SK-N-SH treated with all-trans-retinoic acid at 6 μM for 48 hours (cell line): ENCODE measurements at regions not wholly inside any gene's neighbourhood (a gene's known extent, or its start where the extent isn't known, plus 50 kb on each side); places are given as distances from the start of the nearest gene placed in this dataset.

Experiments
- ATAC-seq: fragments of 200-7000 bp; cut with Tn5 transposase; 3 replicates; pipeline ENCODE4 v1.9.1; 2020; ENCODE audit warnings: mild to moderate bottlenecking, moderate library complexity
- BACH2 ChIP-seq: fragments of 250-450 bp; sonication (Bioruptor Pico); IDR thresholded peaks from 2 replicates; pipeline ENCODE4 v1.9.0; 2021; ENCODE audit warnings: mild to moderate bottlenecking, borderline replicate concordance
- CREB5 ChIP-seq: fragments of 250-450 bp; sonication (Bioruptor Pico); IDR thresholded peaks from 2 replicates; pipeline ENCODE4 v1.5.1; 2020; ENCODE audit warnings: low read depth, mild to moderate bottlenecking, moderate library complexity
- CSRNP3 ChIP-seq: fragments of 250-450 bp; sonication (Bioruptor Pico); IDR thresholded peaks from 2 replicates; pipeline ENCODE4 v1.5.1; 2021; ENCODE audit warnings: mild to moderate bottlenecking, moderate library complexity
- GLIS3 ChIP-seq: fragments of 250-450 bp; sonication (Bioruptor Pico); IDR thresholded peaks from 2 replicates; pipeline ENCODE4 v1.5.0; 2020; ENCODE audit warnings: mild to moderate bottlenecking, moderate library complexity
- ISL1 ChIP-seq: fragments of 250-450 bp; sonication (Bioruptor Pico); IDR thresholded peaks from 2 replicates; pipeline ENCODE4 v2.1.2; 2022; ENCODE audit warnings: mild to moderate bottlenecking, moderate library complexity
- OSR1 ChIP-seq: fragments of 250-450 bp; sonication (Bioruptor Pico); IDR thresholded peaks from 2 replicates; pipeline ENCODE4 v1.8.0; 2022; ENCODE audit warnings: moderate library complexity, mild to moderate bottlenecking, inconsistent platforms
- PATZ1 ChIP-seq: fragments of 250-450 bp; sonication (Bioruptor Pico); IDR thresholded peaks from 2 replicates; pipeline ENCODE4 v1.8.0; 2020; ENCODE audit warnings: mild to moderate bottlenecking, moderate library complexity, borderline replicate concordance
- POU6F1 ChIP-seq: fragments of 250-450 bp; sonication (Bioruptor Pico); IDR thresholded peaks from 2 replicates; pipeline ENCODE4 v1.8.0; 2021; ENCODE audit warnings: low read depth, mild to moderate bottlenecking, moderate library complexity, borderline replicate concordance
- PPARA ChIP-seq: fragments of 250-450 bp; sonication (Bioruptor Pico); IDR thresholded peaks from 2 replicates; pipeline ENCODE4 v1.5.0; 2020; ENCODE audit warnings: mild to moderate bottlenecking, borderline replicate concordance
- RARB ChIP-seq: fragments of 250-450 bp; sonication (Bioruptor Pico); IDR thresholded peaks from 2 replicates; pipeline ENCODE4 v1.8.0; 2021; ENCODE audit warnings: mild to moderate bottlenecking, moderate library complexity
- SNAI2 ChIP-seq: fragments of 250-450 bp; sonication (Bioruptor Pico); IDR thresholded peaks from 2 replicates; pipeline ENCODE4 v1.5.0; 2020; ENCODE audit warnings: mild to moderate bottlenecking, moderate library complexity
- TCF4 ChIP-seq: fragments of 250-450 bp; sonication (Bioruptor Pico); IDR thresholded peaks from 2 replicates; pipeline ENCODE4 v1.8.0; 2021; ENCODE audit warnings: mild to moderate bottlenecking, moderate library complexity, borderline replicate concordance
- TOX ChIP-seq: fragments of 250-450 bp; sonication (Bioruptor Pico); IDR thresholded peaks from 2 replicates; pipeline ENCODE4 v1.8.0; 2021; ENCODE audit warnings: mild to moderate bottlenecking, moderate library complexity, borderline replicate concordance
- TSHZ2 ChIP-seq: fragments of 250-450 bp; sonication (Bioruptor Pico); IDR thresholded peaks from 2 replicates; pipeline ENCODE4 v1.5.0; 2020; ENCODE audit warnings: mild to moderate bottlenecking, moderate library complexity
- ZC3H10 ChIP-seq: fragments of 250-450 bp; sonication (Bioruptor Pico); IDR thresholded peaks from 2 replicates; pipeline ENCODE4 v1.5.1; 2021; ENCODE audit warnings: mild to moderate bottlenecking, moderate library complexity
- ZFP3 ChIP-seq: fragments of 250-450 bp; sonication (Bioruptor Pico); IDR thresholded peaks from 2 replicates; pipeline ENCODE4 v1.5.0; 2020; ENCODE audit warnings: mild to moderate bottlenecking, moderate library complexity
- ZFP30 ChIP-seq: fragments of 450-650 bp; formaldehyde crosslinking; IDR thresholded peaks from 2 replicates; pipeline ENCODE4 v1.5.0; 2022; ENCODE audit warnings: mild to moderate bottlenecking, moderate library complexity
- ZNF565 ChIP-seq: fragments of 450-650 bp; formaldehyde crosslinking; conservative IDR thresholded peaks from 2 replicates; pipeline ENCODE4 v1.5.0; 2020; ENCODE audit warnings: low read depth, mild to moderate bottlenecking, moderate library complexity
- ZNF70 ChIP-seq: fragments of 450-650 bp; formaldehyde crosslinking; IDR thresholded peaks from 2 replicates; pipeline ENCODE4 v1.5.0; 2020; ENCODE audit warnings: mild to moderate bottlenecking, moderate library complexity
- ZNF8 ChIP-seq: fragments of 450-650 bp; formaldehyde crosslinking; IDR thresholded peaks from 2 replicates; pipeline ENCODE4 v1.5.0; 2020; ENCODE audit warnings: mild to moderate bottlenecking, moderate library complexity

- no peak for TF ChIP-seq TSHZ2 (CRISPR knock-in tag)
- no peak for TF ChIP-seq BACH2 (CRISPR knock-in tag)
- no peak for TF ChIP-seq TCF4
- TF ChIP-seq PATZ1 (CRISPR knock-in tag): no peak
- TF ChIP-seq ZFP3 (CRISPR knock-in tag): no peak
- no peak for TF ChIP-seq OSR1 (CRISPR knock-in tag)
Measured at GRCh38 chr14:97036086-97036852, 239.1 kb downstream of the VRK1 start (continued).

- no peak for TF ChIP-seq TCF4
- no peak for TF ChIP-seq ZNF70 (CRISPR knock-in tag)
- TF ChIP-seq RARB (CRISPR knock-in tag): no peak
- no peak for TF ChIP-seq CREB5
- no peak for TF ChIP-seq ZFP3 (CRISPR knock-in tag)
- TF ChIP-seq ZNF8 (CRISPR knock-in tag): no peak
- no peak for TF ChIP-seq POU6F1
- TF ChIP-seq ZNF565: no peak
- no peak for ATAC-seq
Measured at GRCh38 chr14:97039717-97040363, 242.7 kb downstream of the VRK1 start.

- TF ChIP-seq ZC3H10 (CRISPR knock-in tag) (no peak), TCF4 (no peak), ZNF565 (no peak), PATZ1 (CRISPR knock-in tag) (no peak), OSR1 (CRISPR knock-in tag) (no peak), ZFP30 (CRISPR knock-in tag) (no peak), CREB5 (no peak), ZNF8 (CRISPR knock-in tag) (no peak), SNAI2 (CRISPR knock-in tag) (no peak), POU6F1 (no peak), ISL1 (CRISPR knock-in tag) (no peak), CSRNP3 (CRISPR knock-in tag) (no peak), BACH2 (CRISPR knock-in tag) (no peak), TOX (CRISPR knock-in tag) (no peak), ZFP3 (CRISPR knock-in tag) (no peak), PPARA (CRISPR knock-in tag) (no peak), GLIS3 (no peak)
- TF ChIP-seq, all 23 proteins: peak for 0
- ATAC-seq: no peak
Measured at GRCh38 chr14:97046967-97047366, 249.8 kb downstream of the VRK1 start.
